ENCODE measurements at regions not wholly inside any gene's neighbourhood (a gene's known extent, or its start where the extent isn't known, plus 50 kb on each side); places are given as distances from the start of the nearest gene placed in this dataset.

DNA sequence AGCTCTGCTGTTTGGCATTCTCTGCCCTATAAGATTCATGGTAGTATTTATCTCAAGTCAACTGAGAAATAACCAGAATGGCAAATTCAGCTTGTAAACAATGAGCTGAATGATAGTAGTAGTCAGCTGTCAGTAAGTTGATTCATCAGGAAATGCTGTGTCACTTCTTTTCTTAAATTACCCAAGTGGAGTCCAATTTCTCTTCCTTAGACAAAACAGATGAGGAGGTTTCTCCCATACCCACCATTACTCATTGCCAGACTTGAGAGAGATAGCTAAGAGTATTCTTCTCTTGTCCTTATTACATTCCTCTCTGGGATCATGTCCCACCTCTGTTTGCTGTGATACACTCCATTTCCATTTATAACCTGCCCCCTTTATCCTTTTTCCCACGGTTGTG lies 159.8 kb upstream of the STEAP1 start:
- H3F3A ChIP-seq (replicated peaks; ENCODE audit: low read depth), result no peaks in the 10 kb centered on the region
- 0 out of 2 replicates have a peak, but pooled peaks cover 17% of the 10 kb centered on the region for H3K9me2 ChIP-seq (ENCODE audit: insufficient read depth)
- Mint-ChIP-seq H3K9me3 (peaks cover 15% of the 10 kb centered on the region; the same call in 2 of the 3 replicates), H3K27ac (no peak overlapping the region), H3K4me3 (no peak overlapping the region), H3K27me3 (ENCODE audit: insufficient read depth, low read depth, poor library complexity) (peaks cover 1% of the 10 kb centered on the region), H3K36me3 (ENCODE audit: low read depth) (peaks cover 7% of the 10 kb centered on the region; the same call in 2 of the 3 replicates), H3K4me1 (peaks cover 5% of the 10 kb centered on the region; the same call in 2 of the 3 replicates)
- H3K4me1 ChIP-seq (ENCODE audit: insufficient read depth), result peaks cover 4% of the 10 kb centered on the region
- no peaks in the 10 kb centered on the region for H4K20me1 ChIP-seq (replicated peaks; ENCODE audit: insufficient read depth)
- ATAC-seq (no peak), DNase-seq (ENCODE audit: low spot score) (no peak)
- H3K79me2 ChIP-seq (replicated peaks; ENCODE audit: insufficient read depth), result no peaks in the 10 kb centered on the region
- no peak overlapping the region for H3K27ac ChIP-seq (ENCODE audit: low read depth)
- no peak overlapping the region for H3K4me2 ChIP-seq
- H3K4me3 ChIP-seq, result no peak overlapping the region
- H3K27me3 ChIP-seq (ENCODE audit: insufficient read depth), result peaks cover 16% of the 10 kb centered on the region; the same call in 1 of the 2 replicates
- peak overlapping the region; percentile 61; the same call in 1 of the 2 replicates for H2AFZ ChIP-seq
- no peak for TF ChIP-seq ZNF331 (CRISPR knock-in tag; IDR thresholded peaks at IDR 0.05; ENCODE audit: low read depth)
- H3K36me3 ChIP-seq (ENCODE audit: insufficient read depth), result no peaks in the 10 kb centered on the region

DNA sequence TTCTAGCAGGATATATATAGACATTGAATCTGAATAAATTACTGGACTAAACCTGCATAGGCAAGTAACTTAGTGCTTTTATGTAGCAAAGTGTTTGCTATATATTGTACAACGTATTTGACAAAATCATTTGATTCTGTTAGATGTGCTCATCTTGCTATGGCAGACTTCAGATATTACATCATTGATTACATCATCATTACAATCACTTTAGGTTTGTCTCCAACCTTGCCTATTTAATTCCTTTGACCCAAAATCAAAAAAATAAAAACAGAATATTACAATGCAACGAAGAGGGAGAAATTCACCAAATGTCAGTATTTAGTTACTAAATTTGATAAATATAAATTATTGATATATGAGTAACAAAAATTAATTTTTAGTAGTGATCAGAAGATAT lies 155.7 kb upstream of the STEAP1 start:
- H3K4me2 ChIP-seq, result no peak overlapping the region
- 0 out of 2 replicates have a peak, but pooled peaks cover 12% of the 10 kb centered on the region for H3K9me2 ChIP-seq (ENCODE audit: insufficient read depth)
- H3K79me2 ChIP-seq (replicated peaks; ENCODE audit: insufficient read depth), result no peaks in the 10 kb centered on the region
- no peak overlapping the region for H2AFZ ChIP-seq
- no peaks in the 10 kb centered on the region for H3F3A ChIP-seq (replicated peaks; ENCODE audit: low read depth)
- DNase-seq (ENCODE audit: low spot score) (no peak), ATAC-seq (no peak)
- H3K4me1 Mint-ChIP-seq, result peaks cover 4% of the 10 kb centered on the region; the same call in 2 of the 3 replicates
- no peak overlapping the region for H3K27ac ChIP-seq (ENCODE audit: low read depth)
- no peak overlapping the region for H3K4me3 ChIP-seq
- H4K20me1 ChIP-seq (replicated peaks; ENCODE audit: insufficient read depth), result no peaks in the 10 kb centered on the region
- H3K4me3 Mint-ChIP-seq, result no peak overlapping the region
- TF ChIP-seq CREB1 (CRISPR knock-in tag; IDR thresholded peaks at IDR 0.05; ENCODE audit: low read depth), result no peak
- peaks cover 15% of the 10 kb centered on the region; the same call in 2 of the 3 replicates for H3K9me3 Mint-ChIP-seq
- no peak overlapping the region for H3K27ac Mint-ChIP-seq
- no peaks in the 10 kb centered on the region for H3K27me3 Mint-ChIP-seq (ENCODE audit: insufficient read depth, low read depth, poor library complexity)
- H3K36me3 ChIP-seq (ENCODE audit: insufficient read depth), result no peaks in the 10 kb centered on the region
- peaks cover 8% of the 10 kb centered on the region; the same call in 1 of the 2 replicates for H3K4me1 ChIP-seq (ENCODE audit: insufficient read depth)
- peaks cover 7% of the 10 kb centered on the region; the same call in 1 of the 3 replicates for H3K36me3 Mint-ChIP-seq (ENCODE audit: low read depth)
- H3K27me3 ChIP-seq (ENCODE audit: insufficient read depth), result no peaks in the 10 kb centered on the region

DNA sequence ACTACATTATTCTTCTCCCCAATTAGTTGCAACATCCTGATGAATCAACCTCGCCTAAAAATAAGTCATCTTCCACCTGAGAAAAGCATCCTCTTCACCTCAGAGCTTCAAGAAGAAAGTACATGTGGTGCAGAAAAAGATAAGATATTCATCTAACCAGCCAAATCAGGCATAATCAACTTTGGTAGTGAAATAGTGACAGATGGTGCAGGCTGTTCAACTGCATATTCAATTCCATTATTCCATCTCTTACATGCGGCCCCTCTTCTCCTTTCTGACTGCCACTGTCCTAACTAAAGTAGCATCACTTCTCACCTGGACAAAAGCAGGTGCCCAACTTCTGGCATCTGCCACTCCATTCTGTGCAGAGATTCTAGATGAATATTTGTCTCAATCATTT lies 148.4 kb upstream of the STEAP1 start:
- no peaks in the 10 kb centered on the region; the same call in 2 of the 3 replicates for H3K9me3 Mint-ChIP-seq
- no peaks in the 10 kb centered on the region for H3K36me3 ChIP-seq (ENCODE audit: insufficient read depth)
- no peak overlapping the region for H2AFZ ChIP-seq
- no peak for DNase-seq (ENCODE audit: low spot score)
- ATAC-seq, result no peak
- no peak overlapping the region for H3K4me2 ChIP-seq
- TF ChIP-seq POLR2AphosphoS5 (IDR thresholded peaks at IDR 0.05; ENCODE audit: low read depth) (no peak), JUNB (IDR thresholded peaks at IDR 0.05; ENCODE audit: unreplicated experiment) (no peak), ZNF331 (CRISPR knock-in tag; IDR thresholded peaks at IDR 0.05; ENCODE audit: low read depth) (no peak)
- no peaks in the 10 kb centered on the region for H3K27me3 ChIP-seq (ENCODE audit: insufficient read depth)
- H3K4me1 ChIP-seq (ENCODE audit: insufficient read depth), result peaks cover 31% of the 10 kb centered on the region
- H3K4me3 Mint-ChIP-seq, result no peak overlapping the region
- H3K36me3 Mint-ChIP-seq (ENCODE audit: low read depth), result peaks cover 2% of the 10 kb centered on the region; the same call in 1 of the 3 replicates
- no peaks in the 10 kb centered on the region for H3K27me3 Mint-ChIP-seq (ENCODE audit: insufficient read depth, low read depth, poor library complexity)
- no peaks in the 10 kb centered on the region for H3K79me2 ChIP-seq (replicated peaks; ENCODE audit: insufficient read depth)
- peaks cover 26% of the 10 kb centered on the region for H3K4me1 Mint-ChIP-seq
- no peaks in the 10 kb centered on the region for H3K9me2 ChIP-seq (ENCODE audit: insufficient read depth)
- H3K27ac ChIP-seq (ENCODE audit: low read depth), result no peak overlapping the region
- H4K20me1 ChIP-seq (replicated peaks; ENCODE audit: insufficient read depth), result no peaks in the 10 kb centered on the region
- no peak overlapping the region for H3K4me3 ChIP-seq
- H3K27ac Mint-ChIP-seq, result no peak overlapping the region
- no peaks in the 10 kb centered on the region for H3F3A ChIP-seq (replicated peaks; ENCODE audit: low read depth)

DNA sequence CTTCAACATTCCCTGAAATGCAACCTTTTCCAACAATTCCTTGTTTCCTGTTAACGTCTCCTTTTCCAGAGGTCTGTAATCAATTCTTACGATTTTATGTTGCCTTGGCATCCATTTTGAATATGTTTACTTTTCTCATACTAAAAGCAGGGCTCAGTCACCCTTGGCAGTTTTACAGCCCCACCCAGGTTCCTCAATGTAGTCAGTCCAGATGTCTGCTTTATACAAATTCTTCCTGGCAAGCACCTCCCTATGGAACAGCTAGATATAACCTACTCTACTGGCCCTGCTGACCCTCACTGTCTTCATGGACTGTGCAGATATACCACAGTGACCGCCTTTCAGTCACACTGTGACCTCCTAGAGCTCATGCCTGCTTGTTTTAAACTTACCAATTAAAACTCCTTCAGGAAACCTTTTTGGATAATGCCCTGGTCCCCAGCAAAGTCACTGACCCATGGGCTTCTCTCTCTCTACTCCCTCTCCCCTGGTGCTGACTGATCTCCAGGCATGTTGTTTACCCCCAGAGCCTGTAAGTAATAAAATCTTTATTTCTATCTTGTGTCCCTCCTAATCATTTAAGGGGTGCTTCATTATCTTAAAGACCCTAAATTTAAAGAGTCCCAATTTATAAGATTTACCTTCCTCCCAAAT lies 147.1 kb upstream of the STEAP1 start:
- no peaks in the 10 kb centered on the region; the same call in 2 of the 3 replicates for H3K9me3 Mint-ChIP-seq
- Histone ChIP-seq H3K4me3 (no peak overlapping the region), H3F3A (replicated peaks; ENCODE audit: low read depth) (no peaks in the 10 kb centered on the region), H3K36me3 (ENCODE audit: insufficient read depth) (no peaks in the 10 kb centered on the region), H3K4me2 (peak overlapping the region; percentile 45), H2AFZ (no peak overlapping the region), H4K20me1 (replicated peaks; ENCODE audit: insufficient read depth) (no peaks in the 10 kb centered on the region), H3K9me2 (ENCODE audit: insufficient read depth) (no peaks in the 10 kb centered on the region), H3K79me2 (replicated peaks; ENCODE audit: insufficient read depth) (no peaks in the 10 kb centered on the region), H3K4me1 (ENCODE audit: insufficient read depth) (peaks cover 27% of the 10 kb centered on the region), H3K27me3 (ENCODE audit: insufficient read depth) (no peaks in the 10 kb centered on the region), H3K27ac (ENCODE audit: low read depth) (peak overlapping the region; percentile 4)
- peak overlapping the region; percentile 89 for H3K27ac Mint-ChIP-seq
- H3K27me3 Mint-ChIP-seq (ENCODE audit: insufficient read depth, low read depth, poor library complexity), result no peaks in the 10 kb centered on the region
- DNase-seq (ENCODE audit: low spot score) (peak; percentile 9), ATAC-seq (peak; percentile 47)
- H3K4me3 Mint-ChIP-seq, result no peak overlapping the region
- peaks cover 26% of the 10 kb centered on the region for H3K4me1 Mint-ChIP-seq
- H3K36me3 Mint-ChIP-seq (ENCODE audit: low read depth), result peaks cover 2% of the 10 kb centered on the region; the same call in 1 of the 3 replicates
- TF ChIP-seq, protein P1, sequence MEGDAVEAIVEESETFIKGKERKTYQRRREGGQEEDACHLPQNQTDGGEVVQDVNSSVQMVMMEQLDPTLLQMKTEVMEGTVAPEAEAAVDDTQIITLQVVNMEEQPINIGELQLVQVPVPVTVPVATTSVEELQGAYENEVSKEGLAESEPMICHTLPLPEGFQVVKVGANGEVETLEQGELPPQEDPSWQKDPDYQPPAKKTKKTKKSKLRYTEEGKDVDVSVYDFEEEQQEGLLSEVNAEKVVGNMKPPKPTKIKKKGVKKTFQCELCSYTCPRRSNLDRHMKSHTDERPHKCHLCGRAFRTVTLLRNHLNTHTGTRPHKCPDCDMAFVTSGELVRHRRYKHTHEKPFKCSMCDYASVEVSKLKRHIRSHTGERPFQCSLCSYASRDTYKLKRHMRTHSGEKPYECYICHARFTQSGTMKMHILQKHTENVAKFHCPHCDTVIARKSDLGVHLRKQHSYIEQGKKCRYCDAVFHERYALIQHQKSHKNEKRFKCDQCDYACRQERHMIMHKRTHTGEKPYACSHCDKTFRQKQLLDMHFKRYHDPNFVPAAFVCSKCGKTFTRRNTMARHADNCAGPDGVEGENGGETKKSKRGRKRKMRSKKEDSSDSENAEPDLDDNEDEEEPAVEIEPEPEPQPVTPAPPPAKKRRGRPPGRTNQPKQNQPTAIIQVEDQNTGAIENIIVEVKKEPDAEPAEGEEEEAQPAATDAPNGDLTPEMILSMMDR (conservative IDR thresholded peaks at IDR 0.05; ENCODE audit: low read depth in 2 of 2), result no peak
- TF ChIP-seq POLR2AphosphoS5 (IDR thresholded peaks at IDR 0.05; ENCODE audit: low read depth) (no peak), NANOG (IDR thresholded peaks at IDR 0.05; ENCODE audit: borderline replicate concordance) (no peak), JUNB (IDR thresholded peaks at IDR 0.05; ENCODE audit: unreplicated experiment) (no peak), CREB1 (CRISPR knock-in tag; IDR thresholded peaks at IDR 0.05; ENCODE audit: low read depth) (no peak), STAT1 (IDR thresholded peaks at IDR 0.05; ENCODE audit: unreplicated experiment) (no peak)
- TF ChIP-seq, protein P2, sequence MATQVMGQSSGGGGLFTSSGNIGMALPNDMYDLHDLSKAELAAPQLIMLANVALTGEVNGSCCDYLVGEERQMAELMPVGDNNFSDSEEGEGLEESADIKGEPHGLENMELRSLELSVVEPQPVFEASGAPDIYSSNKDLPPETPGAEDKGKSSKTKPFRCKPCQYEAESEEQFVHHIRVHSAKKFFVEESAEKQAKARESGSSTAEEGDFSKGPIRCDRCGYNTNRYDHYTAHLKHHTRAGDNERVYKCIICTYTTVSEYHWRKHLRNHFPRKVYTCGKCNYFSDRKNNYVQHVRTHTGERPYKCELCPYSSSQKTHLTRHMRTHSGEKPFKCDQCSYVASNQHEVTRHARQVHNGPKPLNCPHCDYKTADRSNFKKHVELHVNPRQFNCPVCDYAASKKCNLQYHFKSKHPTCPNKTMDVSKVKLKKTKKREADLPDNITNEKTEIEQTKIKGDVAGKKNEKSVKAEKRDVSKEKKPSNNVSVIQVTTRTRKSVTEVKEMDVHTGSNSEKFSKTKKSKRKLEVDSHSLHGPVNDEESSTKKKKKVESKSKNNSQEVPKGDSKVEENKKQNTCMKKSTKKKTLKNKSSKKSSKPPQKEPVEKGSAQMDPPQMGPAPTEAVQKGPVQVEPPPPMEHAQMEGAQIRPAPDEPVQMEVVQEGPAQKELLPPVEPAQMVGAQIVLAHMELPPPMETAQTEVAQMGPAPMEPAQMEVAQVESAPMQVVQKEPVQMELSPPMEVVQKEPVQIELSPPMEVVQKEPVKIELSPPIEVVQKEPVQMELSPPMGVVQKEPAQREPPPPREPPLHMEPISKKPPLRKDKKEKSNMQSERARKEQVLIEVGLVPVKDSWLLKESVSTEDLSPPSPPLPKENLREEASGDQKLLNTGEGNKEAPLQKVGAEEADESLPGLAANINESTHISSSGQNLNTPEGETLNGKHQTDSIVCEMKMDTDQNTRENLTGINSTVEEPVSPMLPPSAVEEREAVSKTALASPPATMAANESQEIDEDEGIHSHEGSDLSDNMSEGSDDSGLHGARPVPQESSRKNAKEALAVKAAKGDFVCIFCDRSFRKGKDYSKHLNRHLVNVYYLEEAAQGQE (IDR thresholded peaks at IDR 0.05; ENCODE audit: unreplicated experiment), result no peak
